ENCODE measurements at regions not wholly inside any gene's neighbourhood (a gene's known extent, or its start where the extent isn't known, plus 50 kb on each side); places are given as distances from the start of the nearest gene placed in this dataset.
A peak's percentile ranks its signal among the peaks of the same experiment; 100 is the strongest.
"Not testable (repeated sequence)": the region's sequence is repeated elsewhere in the genome, so short reads cannot be mapped to it uniquely, and the experiment has no call there.

DNA sequence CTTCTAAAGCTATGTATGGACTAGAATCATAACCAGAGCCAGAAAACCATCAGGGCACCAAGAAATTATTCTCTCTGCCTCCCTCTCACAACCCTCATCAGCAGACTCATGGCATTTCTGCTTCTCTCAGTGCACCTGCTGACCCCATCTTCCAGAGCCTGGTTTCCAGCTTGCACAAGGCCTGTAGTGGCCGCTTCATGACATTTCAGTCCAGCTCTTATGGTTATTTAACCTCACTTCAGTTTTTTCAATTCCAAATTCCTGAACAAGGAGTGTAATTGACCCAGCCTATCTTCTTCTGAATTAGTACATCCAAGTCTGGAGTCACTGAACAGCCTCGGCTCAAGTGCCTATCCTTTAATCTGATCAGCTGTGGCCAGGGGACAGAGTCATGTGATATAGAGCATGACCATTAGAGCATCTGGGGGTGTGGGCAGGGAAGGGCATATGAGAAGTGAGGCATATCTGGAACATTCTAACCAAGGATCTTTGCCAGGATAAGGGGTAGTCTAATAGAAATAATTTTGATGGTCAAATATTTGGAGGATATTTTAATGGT lies 97.2 kb upstream of the TMEM17 start:
- Histone ChIP-seq H3K36me3 (replicated peaks in 1 of 2; ENCODE audit: insufficient read depth in 1 of 2, low read depth in 2 of 2) (no peaks in the 10 kb centered on the region), H3K27ac (no peak overlapping the region), H3K27me3 (no peaks in the 10 kb centered on the region), H3K4me3 (no peak overlapping the region), H3K4me1 (no peaks in the 10 kb centered on the region), H3K9me3 (no peaks in the 10 kb centered on the region)
- no peak for DNase-seq
- 90 to 92% methylated on average over 2 of the region's 2 CpGs for WGBS, 2 donors
- no peak for TF ChIP-seq POLR2A (IDR thresholded peaks at IDR 0.05)
- TF ChIP-seq, protein P1, sequence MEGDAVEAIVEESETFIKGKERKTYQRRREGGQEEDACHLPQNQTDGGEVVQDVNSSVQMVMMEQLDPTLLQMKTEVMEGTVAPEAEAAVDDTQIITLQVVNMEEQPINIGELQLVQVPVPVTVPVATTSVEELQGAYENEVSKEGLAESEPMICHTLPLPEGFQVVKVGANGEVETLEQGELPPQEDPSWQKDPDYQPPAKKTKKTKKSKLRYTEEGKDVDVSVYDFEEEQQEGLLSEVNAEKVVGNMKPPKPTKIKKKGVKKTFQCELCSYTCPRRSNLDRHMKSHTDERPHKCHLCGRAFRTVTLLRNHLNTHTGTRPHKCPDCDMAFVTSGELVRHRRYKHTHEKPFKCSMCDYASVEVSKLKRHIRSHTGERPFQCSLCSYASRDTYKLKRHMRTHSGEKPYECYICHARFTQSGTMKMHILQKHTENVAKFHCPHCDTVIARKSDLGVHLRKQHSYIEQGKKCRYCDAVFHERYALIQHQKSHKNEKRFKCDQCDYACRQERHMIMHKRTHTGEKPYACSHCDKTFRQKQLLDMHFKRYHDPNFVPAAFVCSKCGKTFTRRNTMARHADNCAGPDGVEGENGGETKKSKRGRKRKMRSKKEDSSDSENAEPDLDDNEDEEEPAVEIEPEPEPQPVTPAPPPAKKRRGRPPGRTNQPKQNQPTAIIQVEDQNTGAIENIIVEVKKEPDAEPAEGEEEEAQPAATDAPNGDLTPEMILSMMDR (IDR thresholded peaks at IDR 0.05): no peak
- intact Hi-C loops (cut with DNase I): no loop called here
- no peak for ATAC-seq

DNA sequence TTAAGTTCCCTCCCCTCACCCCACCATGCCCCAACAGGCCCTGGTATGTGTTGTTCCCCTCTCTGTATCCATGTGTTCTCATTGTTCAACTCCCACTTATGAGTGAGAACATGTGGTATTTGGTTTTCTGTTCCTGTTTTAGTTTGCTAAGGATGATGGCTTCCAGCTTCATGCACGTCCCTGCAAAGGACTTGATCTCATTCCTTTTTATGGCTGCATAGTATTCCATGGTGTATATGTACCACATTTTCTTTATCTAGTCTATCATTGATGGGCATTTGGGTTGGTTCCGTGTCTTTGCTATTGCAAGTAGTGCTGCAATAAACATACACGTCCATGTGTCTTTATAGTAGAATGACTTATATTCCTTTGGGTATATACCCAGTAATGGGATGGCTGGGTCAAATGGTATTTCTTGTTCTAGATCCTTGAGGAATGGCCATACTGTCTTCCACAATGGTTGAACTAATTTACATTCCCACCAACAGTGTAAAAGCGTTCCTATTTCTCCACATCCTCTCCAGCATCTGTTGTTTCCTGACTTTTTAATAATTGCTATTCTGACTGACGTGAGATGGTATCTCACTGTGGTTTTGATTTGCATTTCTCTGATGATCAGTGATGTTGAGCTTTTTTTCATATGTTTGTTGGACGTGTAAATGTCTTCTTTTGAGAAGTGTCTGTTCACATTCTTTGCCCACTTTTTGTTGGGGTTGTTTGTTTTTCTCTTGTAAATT lies 93.8 kb upstream of the TMEM17 start:
- ATAC-seq; H3K27me3 ChIP-seq; H3K9me3 ChIP-seq; H3K36me3 ChIP-seq (replicated peaks in 1 of 2; ENCODE audit: insufficient read depth in 1 of 2, low read depth in 2 of 2); H3K27ac ChIP-seq; intact Hi-C loops (cut with DNase I); H3K4me3 ChIP-seq; DNase-seq: not testable (repeated sequence)
- H3K4me1 ChIP-seq: peaks cover 11% of the 10 kb centered on the region
- WGBS, 2 donors: 81 to 86% methylated on average over 6 of the region's 6 CpGs

DNA sequence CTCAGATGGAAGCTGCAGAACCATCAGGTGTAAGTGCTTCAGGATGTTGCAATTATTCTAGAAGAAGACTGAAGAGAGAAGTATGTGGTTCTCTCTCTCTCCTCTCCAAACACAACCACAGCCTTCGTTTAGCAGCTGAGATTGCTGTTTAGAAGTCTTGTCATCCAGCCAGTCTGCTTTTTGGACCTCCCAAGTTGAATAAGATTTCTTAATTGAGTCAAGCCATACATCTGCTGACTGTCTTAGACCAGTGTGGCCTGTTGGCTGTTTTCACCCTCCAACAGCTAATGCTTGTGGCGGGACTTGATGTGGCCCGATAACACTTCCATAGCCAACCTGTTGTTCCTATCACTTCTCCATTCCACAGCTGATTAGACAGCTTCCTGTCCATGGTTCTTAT lies 91.3 kb upstream of the TMEM17 start:
- ATAC-seq: no peak
- WGBS, 2 donors: 80 to 84% methylated on average over 3 of the region's 3 CpGs

DNA sequence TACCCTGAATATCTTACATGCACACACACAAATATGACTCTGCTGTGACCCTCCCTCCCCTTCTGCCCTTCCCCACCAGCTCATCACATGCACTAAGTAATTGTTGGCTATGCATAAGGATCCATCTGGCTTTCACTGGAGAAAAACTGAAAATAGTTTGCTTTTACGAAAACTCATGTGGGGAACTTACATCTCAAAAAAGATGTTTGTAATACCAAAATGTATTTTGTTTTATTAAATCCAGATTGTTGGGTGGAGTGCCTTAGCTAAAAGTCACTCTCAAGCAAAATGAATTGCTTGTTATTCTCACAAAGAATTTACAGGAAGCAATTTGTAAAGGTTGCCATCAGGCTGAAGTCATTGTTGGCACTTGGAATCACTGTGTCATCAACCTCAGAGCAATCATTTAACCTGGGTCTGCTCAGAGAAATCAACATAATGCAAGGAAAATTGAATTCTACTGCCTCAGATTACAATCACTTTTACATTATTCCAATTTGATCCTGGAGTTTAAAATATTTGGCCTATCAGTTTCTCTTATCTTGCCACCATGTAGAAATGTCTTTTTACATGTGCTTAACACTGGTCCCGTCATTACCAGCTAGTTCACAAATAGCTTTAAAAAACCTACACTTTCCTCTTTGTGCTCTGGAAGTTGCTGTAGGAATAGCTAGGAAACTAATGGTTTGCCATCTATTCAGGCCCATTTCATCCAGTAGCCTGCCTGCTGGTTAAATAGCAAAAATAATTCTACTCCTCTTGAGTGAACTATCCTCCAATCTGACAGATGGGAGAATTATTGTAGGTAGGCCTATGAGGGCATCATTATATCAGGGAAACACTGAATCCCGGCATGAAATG lies 90.3 kb upstream of the TMEM17 start:
- 65 to 72% methylated on average over 3 of the region's 3 CpGs for WGBS, 2 donors
- Histone ChIP-seq H3K4me3 (no peak overlapping the region), H3K27ac (peak overlapping the region; percentile 4 to 72 (median 38)), H3K4me1 (peaks cover 11% of the 10 kb centered on the region), H3K9me3 (no peaks in the 10 kb centered on the region), H3K36me3 (replicated peaks in 1 of 2; ENCODE audit: insufficient read depth in 1 of 2, low read depth in 2 of 2) (no peaks in the 10 kb centered on the region), H3K27me3 (no peaks in the 10 kb centered on the region)
- intact Hi-C loops (cut with DNase I): no loop called here
- peak; percentile 80 for ATAC-seq
- peak in 1 of 4 donors; percentile 43 for DNase-seq
- TF ChIP-seq, protein P1 (IDR thresholded peaks at IDR 0.05): no peak
- no peak for TF ChIP-seq POLR2A (IDR thresholded peaks at IDR 0.05)

More for the DNA sequence above, 91.3 kb upstream of the TMEM17 start:
- TF ChIP-seq, protein P1 (IDR thresholded peaks at IDR 0.05): no peak
- TF ChIP-seq POLR2A (IDR thresholded peaks at IDR 0.05): no peak
- no peak for DNase-seq
- Histone ChIP-seq H3K27ac (peak overlapping the region in 1 of 4 donors; percentile 72), H3K27me3 (no peaks in the 10 kb centered on the region), H3K4me1 (peaks cover 11% of the 10 kb centered on the region), H3K36me3 (replicated peaks in 1 of 2; ENCODE audit: insufficient read depth in 1 of 2, low read depth in 2 of 2) (no peaks in the 10 kb centered on the region), H3K4me3 (no peak overlapping the region), H3K9me3 (no peaks in the 10 kb centered on the region)
- intact Hi-C loops (cut with DNase I): no loop called here

DNA sequence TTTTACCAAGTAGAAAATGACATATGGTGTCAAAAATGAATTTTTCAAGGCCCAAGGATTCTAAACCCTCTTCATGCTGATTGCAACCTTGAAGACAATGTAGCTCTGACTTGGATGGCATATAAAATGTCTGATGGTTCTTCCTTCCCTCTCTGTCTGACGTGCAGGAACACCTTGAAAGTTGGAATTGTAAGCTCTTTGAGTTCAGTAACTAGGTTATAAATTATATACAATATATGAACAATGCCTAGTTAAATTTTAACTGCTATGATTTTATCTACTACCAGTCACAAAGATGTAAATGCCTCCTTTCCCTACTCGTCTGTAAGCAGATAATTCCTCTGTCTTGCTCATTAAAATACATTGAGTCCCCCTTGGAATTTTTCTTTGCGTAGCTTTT lies 89.5 kb upstream of the TMEM17 start:
- ATAC-seq (no peak), DNase-seq (no peak)
- Histone ChIP-seq H3K4me3 (no peak overlapping the region), H3K4me1 (peaks cover 11% of the 10 kb centered on the region), H3K27ac (peak overlapping the region in 2 of 4 donors; percentile 50 to 72), H3K9me3 (no peaks in the 10 kb centered on the region), H3K36me3 (replicated peaks in 1 of 2; ENCODE audit: insufficient read depth in 1 of 2, low read depth in 2 of 2) (no peaks in the 10 kb centered on the region), H3K27me3 (no peaks in the 10 kb centered on the region)
- WGBS, 2 donors: 87 to 88% methylated on average over 3 of the region's 3 CpGs
- intact Hi-C loops (cut with DNase I): no loop called here
- no peak for TF ChIP-seq POLR2A (IDR thresholded peaks at IDR 0.05)
- TF ChIP-seq, protein P1 (IDR thresholded peaks at IDR 0.05): no peak

Data from body of pancreas (tissue), 4 donors.